GM23338 (cell line): ENCODE measurements at regions not wholly inside any gene's neighbourhood (a gene's known extent, or its start where the extent isn't known, plus 50 kb on each side); places are given as distances from the start of the nearest gene placed in this dataset.
A peak's percentile ranks its signal among the peaks of the same experiment; 100 is the strongest.

Source experiments
- ATAC-seq: fragments of 200-7000 bp; cut with Tn5 transposase; 3 replicates; pipeline ENCODE4 v1.9.1; 2020
- DNase-seq: peaks from one replicate; pipeline ENCODE4 v3.0.0-alpha.2; 2015; ENCODE audit warnings: low spot score
- H2AFZ ChIP-seq: fragments of 200-600 bp; sonication (generic); 2 replicates; pipeline ENCODE4 v1.8.0; 2016; ENCODE audit warnings: antibody characterized with exemption, mild to moderate bottlenecking, moderate library complexity
- H3F3A ChIP-seq: fragments of 200-600 bp; sonication (generic); replicated peaks from 2 replicates; pipeline ENCODE4 v1.8.0; 2017; ENCODE audit warnings: antibody characterized with exemption, mixed run types, low read depth
- H3K27ac ChIP-seq: fragments of 200-600 bp; sonication (generic); 2 replicates; pipeline ENCODE4 v1.6.1; 2016; ENCODE audit warnings: low read depth
- H3K27me3 ChIP-seq: fragments of 200-600 bp; sonication (generic); 2 replicates; pipeline ENCODE4 v1.8.0; 2016; ENCODE audit warnings: mild to moderate bottlenecking, mixed run types, moderate library complexity; ENCODE audit not compliant: insufficient read depth
- H3K36me3 ChIP-seq: fragments of 200-600 bp; sonication (generic); 2 replicates; pipeline ENCODE4 v1.8.0; 2016; ENCODE audit warnings: mild to moderate bottlenecking; ENCODE audit not compliant: insufficient read depth
- H3K4me1 ChIP-seq: fragments of 200-600 bp; sonication (generic); 2 replicates; pipeline ENCODE4 v1.8.0; 2016; ENCODE audit warnings: mild to moderate bottlenecking, moderate library complexity; ENCODE audit not compliant: insufficient read depth
- H3K4me2 ChIP-seq: fragments of 200-600 bp; sonication (generic); 2 replicates; pipeline ENCODE4 v1.7.1; 2017; ENCODE audit warnings: mixed run types
- H3K4me3 ChIP-seq: fragments of 200-600 bp; sonication (generic); 2 replicates; pipeline ENCODE4 v1.6.1; 2016; ENCODE audit warnings: mixed run types
- H3K79me2 ChIP-seq: fragments of 200-600 bp; sonication (generic); replicated peaks from 2 replicates; pipeline ENCODE4 v1.8.0; 2017; ENCODE audit warnings: mild to moderate bottlenecking; ENCODE audit not compliant: insufficient read depth
- H3K9me2 ChIP-seq: fragments of 200-600 bp; sonication (generic); 2 replicates; pipeline ENCODE4 v1.8.0; 2017; ENCODE audit not compliant: insufficient read depth
- H4K20me1 ChIP-seq: fragments of 200-600 bp; sonication (generic); replicated peaks from 2 replicates; pipeline ENCODE4 v1.8.0; 2017; ENCODE audit warnings: mild to moderate bottlenecking; ENCODE audit not compliant: insufficient read depth
- H3K27ac Mint-ChIP-seq: 2 replicates; pipeline ENCODE4 v1.8.0; 2020; ENCODE audit warnings: inconsistent platforms, mild to moderate bottlenecking, moderate library complexity, mixed read lengths
- H3K27me3 Mint-ChIP-seq: 3 replicates; pipeline ENCODE4 v1.8.0; 2022; ENCODE audit warnings: low read depth, mild to moderate bottlenecking, moderate library complexity, mixed read lengths, inconsistent platforms; ENCODE audit not compliant: insufficient read depth, poor library complexity
- H3K36me3 Mint-ChIP-seq: 3 replicates; pipeline ENCODE4 v1.8.0; 2021; ENCODE audit warnings: low read depth, mild to moderate bottlenecking, inconsistent platforms, moderate library complexity, mixed read lengths
- H3K4me1 Mint-ChIP-seq: 3 replicates; pipeline ENCODE4 v1.8.0; 2020; ENCODE audit warnings: mild to moderate bottlenecking, inconsistent platforms, mixed read lengths
- H3K4me3 Mint-ChIP-seq: 3 replicates; pipeline ENCODE4 v1.8.0; 2021; ENCODE audit warnings: moderate library complexity, mild to moderate bottlenecking, inconsistent platforms, mixed read lengths
- H3K9me3 Mint-ChIP-seq: 3 replicates; pipeline ENCODE4 v1.8.0; 2020; ENCODE audit warnings: moderate library complexity, mild to moderate bottlenecking, inconsistent platforms, mixed read lengths
- CTCF ChIP-seq, 2 experiments: fragments of 200-600 bp in 1 of 2; sonication (generic) in 1 of 2; conservative IDR thresholded peaks; 2 replicates each; pipeline versions ENCODE4 v1.5.1 to v1.6.1; 2016 to 2017; ENCODE audit warnings: antibody characterized with exemption in 2 of 2, low read depth in 2 of 2, mild to moderate bottlenecking in 2 of 2, moderate library complexity in 1 of 2
- NANOG ChIP-seq: IDR thresholded peaks from 2 replicates; pipeline ENCODE4 v1.6.1; 2016; ENCODE audit warnings: antibody characterized with exemption, borderline replicate concordance
- POLR2AphosphoS5 ChIP-seq: IDR thresholded peaks from 2 replicates; pipeline ENCODE4 v1.6.1; 2016; ENCODE audit warnings: antibody characterized with exemption, low read depth
- ZNF462 ChIP-seq: fragments of 250-450 bp; sonication (Bioruptor Pico); IDR thresholded peaks from 2 replicates; pipeline ENCODE4 v1.5.0; 2020; ENCODE audit warnings: mild to moderate bottlenecking, moderate library complexity

GRCh38 chr18:44569391-44570055 lies 111.2 kb upstream of the SETBP1 start:
- no peak overlapping the region for H2AFZ ChIP-seq
- Mint-ChIP-seq H3K4me1 (peaks cover 26% of the 10 kb centered on the region), H3K9me3 (no peaks in the 10 kb centered on the region), H3K36me3 (no peaks in the 10 kb centered on the region), H3K4me3 (no peak overlapping the region), H3K27ac (no peak overlapping the region), H3K27me3 (no peaks in the 10 kb centered on the region)
- no peak overlapping the region for H3K4me3 ChIP-seq
- no peak overlapping the region for H3K27ac ChIP-seq
- TF ChIP-seq CTCF (conservative IDR thresholded peaks at IDR 0.05; ENCODE audit: low read depth in 2 of 2) (no peak), POLR2AphosphoS5 (no peak), NANOG (peak; percentile 76), ZNF462 (CRISPR knock-in tag) (peak; percentile 74; the same call in 1 of the 2 replicates)
- peak; percentile 44 for DNase-seq
- peak overlapping the region; percentile 40; the same call in 1 of the 2 replicates for H3K4me2 ChIP-seq
- H4K20me1 ChIP-seq, result no peaks in the 10 kb centered on the region
- peaks cover 16% of the 10 kb centered on the region for H3K4me1 ChIP-seq
- ATAC-seq, result peak; percentile 61
- peaks cover 4% of the 10 kb centered on the region; the same call in 1 of the 2 replicates for H3K27me3 ChIP-seq
- H3F3A ChIP-seq, result no peaks in the 10 kb centered on the region
- no peaks in the 10 kb centered on the region for H3K79me2 ChIP-seq
- H3K9me2 ChIP-seq, result peaks cover 9% of the 10 kb centered on the region; the same call in 1 of the 2 replicates
- H3K36me3 ChIP-seq, result no peaks in the 10 kb centered on the region
